ENCODE measurements at regions not wholly inside any gene's neighbourhood (a gene's known extent, or its start where the extent isn't known, plus 50 kb on each side); places are given as distances from the start of the nearest gene placed in this dataset.

DNA sequence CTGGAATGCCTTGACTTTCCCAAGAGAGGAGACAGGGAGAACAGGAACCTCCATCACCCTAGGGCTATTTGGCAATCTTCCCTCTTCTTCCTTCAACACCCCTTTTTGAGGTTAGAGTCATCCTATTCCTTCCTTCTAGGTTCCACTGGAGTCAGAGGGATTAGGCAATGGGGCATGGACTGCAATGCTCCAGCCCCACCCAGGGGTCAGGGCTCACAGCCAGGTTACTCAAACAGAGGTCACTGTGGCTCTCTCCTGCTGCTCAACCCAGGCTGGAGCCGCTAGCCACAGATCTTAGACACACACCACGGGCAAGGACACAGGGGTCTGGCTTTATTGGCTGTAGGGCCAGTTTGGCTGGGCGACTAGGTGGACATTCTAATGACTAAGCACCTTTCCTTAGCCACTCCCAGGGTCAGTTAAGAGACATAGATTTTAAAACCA lies 145.5 kb upstream of the NRIP1 start (continued):
- TF ChIP-seq MED8 (CRISPR knock-in tag; IDR thresholded peaks at IDR 0.05; ENCODE audit: insufficient replicate concordance), result peak; percentile 64
- peak; percentile 99 for TF ChIP-seq CEBPG (CRISPR knock-in tag; IDR thresholded peaks at IDR 0.05)
- peak; percentile 86; the same call in 1 of the 2 replicates for TF ChIP-seq ZNF609 (CRISPR knock-in tag; IDR thresholded peaks at IDR 0.05; ENCODE audit: borderline replicate concordance)
- peak; percentile 41; the same call in 1 of the 2 replicates for TF ChIP-seq ZNF317 (CRISPR knock-in tag; IDR thresholded peaks at IDR 0.05)
- TF ChIP-seq ZSCAN20 (CRISPR knock-in tag; IDR thresholded peaks at IDR 0.05; ENCODE audit: borderline replicate concordance), result no peak
- peak; percentile 87 for TF ChIP-seq RFXAP (CRISPR knock-in tag; IDR thresholded peaks at IDR 0.05; ENCODE audit: borderline replicate concordance)
- no peak for TF ChIP-seq ZFP62 (CRISPR knock-in tag; IDR thresholded peaks at IDR 0.05)
- peak; percentile 66; the same call in 1 of the 2 replicates for TF ChIP-seq DMAP1 (CRISPR knock-in tag; IDR thresholded peaks at IDR 0.05)
- TF ChIP-seq HIC2 (CRISPR knock-in tag; IDR thresholded peaks at IDR 0.05; ENCODE audit: low read depth), result peak; percentile 48; the same call in 1 of the 2 replicates
- peak; percentile 78 for TF ChIP-seq ZBTB7B (CRISPR knock-in tag; IDR thresholded peaks at IDR 0.05)
- TF ChIP-seq ZNF296 (CRISPR knock-in tag; conservative IDR thresholded peaks at IDR 0.05), result peak; percentile 90
- TF ChIP-seq RELA (CRISPR knock-in tag; IDR thresholded peaks at IDR 0.05), result peak; percentile 77; the same call in 1 of the 2 replicates
- peak; percentile 78 for TF ChIP-seq CTCF (CRISPR knock-in tag; IDR thresholded peaks at IDR 0.05)
- 0 out of 2 replicates have a peak, but pooled peaks have one; percentile 42 for TF ChIP-seq ZFP37 (CRISPR knock-in tag; IDR thresholded peaks at IDR 0.05; ENCODE audit: borderline replicate concordance)
- TF ChIP-seq HOXD1 (CRISPR knock-in tag; IDR thresholded peaks at IDR 0.05), result peak; percentile 61; the same call in 1 of the 2 replicates
- peak; percentile 49; the same call in 1 of the 2 replicates for TF ChIP-seq FOSL1 (CRISPR knock-in tag; IDR thresholded peaks at IDR 0.05; ENCODE audit: borderline replicate concordance)
- TF ChIP-seq MEIS2 (CRISPR knock-in tag; IDR thresholded peaks at IDR 0.05), result peak; percentile 81
- TF ChIP-seq NCOA2 (CRISPR knock-in tag; IDR thresholded peaks at IDR 0.05), result peak; percentile 93
- TF ChIP-seq CHD4 (IDR thresholded peaks at IDR 0.05; ENCODE audit: borderline replicate concordance, low read length), result peak; percentile 56; the same call in 1 of the 2 replicates
- TF ChIP-seq ZNF501 (CRISPR knock-in tag; IDR thresholded peaks at IDR 0.05), result peak; percentile 66
- peak; percentile 73 for TF ChIP-seq XRCC5 (optimal IDR thresholded peaks at IDR 0.05; ENCODE audit: low read length)
- peak; percentile 83; the same call in 1 of the 2 replicates for TF ChIP-seq ZNF557 (CRISPR knock-in tag; IDR thresholded peaks at IDR 0.05)
- TF ChIP-seq SRSF9 (IDR thresholded peaks at IDR 0.05; ENCODE audit: borderline replicate concordance, insufficient read depth, low read depth, low read length, poor library complexity, severe bottlenecking), result no peak
- TF ChIP-seq MAFK (conservative IDR thresholded peaks at IDR 0.05 in 1 of 2, IDR thresholded peaks at IDR 0.05 in 1 of 2; ENCODE audit: low read length in 2 of 2), result peak; percentile 39 to 52
